GM20000 (cell line): ENCODE measurements at regions not wholly inside any gene's neighbourhood (a gene's known extent, or its start where the extent isn't known, plus 50 kb on each side); places are given as distances from the start of the nearest gene placed in this dataset.

Experiments used
- DNase-seq: peaks from one replicate; pipeline ENCODE4 v3.0.0; 2012; ENCODE audit warnings: low spot score
- TF ChIP-seq, protein P1 (sequence below): IDR thresholded peaks from 2 replicates; pipeline ENCODE4 v1.5.1; 2012; ENCODE audit warnings: mild to moderate bottlenecking, control low read depth; ENCODE audit errors: extremely low read depth, missing control alignments

GRCh38 chr4:144202081-144202480 is 61.6 kb upstream of the GYPA start:
- no peak for DNase-seq
- TF ChIP-seq, protein P1, sequence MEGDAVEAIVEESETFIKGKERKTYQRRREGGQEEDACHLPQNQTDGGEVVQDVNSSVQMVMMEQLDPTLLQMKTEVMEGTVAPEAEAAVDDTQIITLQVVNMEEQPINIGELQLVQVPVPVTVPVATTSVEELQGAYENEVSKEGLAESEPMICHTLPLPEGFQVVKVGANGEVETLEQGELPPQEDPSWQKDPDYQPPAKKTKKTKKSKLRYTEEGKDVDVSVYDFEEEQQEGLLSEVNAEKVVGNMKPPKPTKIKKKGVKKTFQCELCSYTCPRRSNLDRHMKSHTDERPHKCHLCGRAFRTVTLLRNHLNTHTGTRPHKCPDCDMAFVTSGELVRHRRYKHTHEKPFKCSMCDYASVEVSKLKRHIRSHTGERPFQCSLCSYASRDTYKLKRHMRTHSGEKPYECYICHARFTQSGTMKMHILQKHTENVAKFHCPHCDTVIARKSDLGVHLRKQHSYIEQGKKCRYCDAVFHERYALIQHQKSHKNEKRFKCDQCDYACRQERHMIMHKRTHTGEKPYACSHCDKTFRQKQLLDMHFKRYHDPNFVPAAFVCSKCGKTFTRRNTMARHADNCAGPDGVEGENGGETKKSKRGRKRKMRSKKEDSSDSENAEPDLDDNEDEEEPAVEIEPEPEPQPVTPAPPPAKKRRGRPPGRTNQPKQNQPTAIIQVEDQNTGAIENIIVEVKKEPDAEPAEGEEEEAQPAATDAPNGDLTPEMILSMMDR = no peak

DNA sequence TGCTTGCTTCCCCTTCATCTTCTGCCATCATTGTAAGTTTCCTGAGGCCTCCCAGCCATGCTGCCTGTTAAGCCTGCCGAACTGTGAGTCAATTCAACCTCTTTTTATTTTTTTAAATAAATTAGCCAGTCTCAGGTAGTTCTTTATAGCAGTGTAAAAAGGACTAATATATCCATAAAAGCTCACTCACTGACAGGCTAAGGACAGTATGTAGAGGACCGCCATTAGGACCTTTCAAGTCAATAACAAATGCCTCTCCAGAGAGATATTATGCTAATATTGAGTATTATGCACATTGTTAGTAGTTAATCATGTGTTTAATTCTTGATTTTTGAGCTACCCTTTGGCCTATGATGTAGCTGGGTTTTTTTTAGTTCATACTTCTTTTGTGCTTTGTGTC is 62.6 kb upstream of the GYPA start:
- no peak for DNase-seq
- TF ChIP-seq, protein P1 = no peak

DNA sequence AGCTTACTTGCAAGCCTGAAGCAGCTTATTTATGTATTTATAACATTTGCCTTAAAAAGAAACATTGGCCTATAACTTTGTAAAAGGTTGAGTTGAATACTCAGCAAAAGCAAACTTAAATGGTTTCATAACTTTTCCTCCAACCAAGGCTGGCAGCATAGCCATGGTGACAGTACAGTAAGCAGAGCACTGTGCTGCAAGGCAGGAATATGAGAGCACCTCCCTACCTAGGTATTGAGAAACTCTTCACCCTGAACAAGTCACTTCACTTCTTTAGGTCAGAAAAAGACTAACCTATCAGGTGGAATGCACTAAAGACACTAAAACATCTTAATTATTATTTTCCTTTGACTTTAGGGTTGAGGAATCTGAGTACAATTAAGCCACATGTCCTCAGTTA is 63.9 kb upstream of the GYPA start:
- TF ChIP-seq, protein P1 = no peak
- DNase-seq = no peak

DNA sequence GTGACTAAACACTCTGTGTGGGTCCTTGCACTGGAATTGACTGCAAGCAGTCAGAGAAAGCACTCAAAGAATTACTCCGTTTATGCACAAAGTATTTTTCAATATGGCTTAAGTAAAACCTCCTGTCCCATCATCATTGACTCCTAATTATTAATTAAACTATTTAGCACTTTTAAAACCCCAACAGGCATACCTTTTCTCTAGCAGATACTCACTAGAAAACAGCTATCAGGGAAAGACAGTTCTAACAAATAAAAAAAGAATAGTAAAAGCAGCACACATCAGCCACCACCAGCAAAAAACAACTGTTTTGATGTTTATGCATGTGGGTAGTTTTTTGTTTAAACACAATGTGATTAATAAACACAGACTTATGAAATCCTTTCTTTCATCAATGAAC is 66.2 kb upstream of the GYPA start:
- TF ChIP-seq, protein P1 = no peak
- no peak for DNase-seq

DNA sequence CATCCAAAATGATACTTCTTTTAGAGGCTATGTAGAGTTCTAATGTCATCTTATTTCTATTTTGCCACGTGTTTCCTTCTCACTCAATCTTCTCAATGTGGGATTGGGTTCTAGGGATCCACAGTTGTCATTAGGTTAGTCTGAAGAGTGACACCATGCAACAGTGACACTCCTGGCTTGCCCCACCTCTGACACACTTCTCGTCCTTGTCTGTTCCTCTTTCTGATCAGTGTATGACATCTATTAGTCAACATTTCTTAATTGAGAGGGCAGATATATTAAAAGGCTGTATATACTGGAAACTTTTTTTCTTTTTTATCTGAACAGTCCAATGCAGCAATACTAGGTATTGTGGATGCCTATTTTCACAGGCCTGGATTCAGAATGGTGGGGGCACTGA is 67.6 kb upstream of the GYPA start:
- DNase-seq = no peak

GRCh38 chr4:144209491-144209890 is 69.0 kb upstream of the GYPA start:
- DNase-seq = no peak
- TF ChIP-seq, protein P1 = no peak

More for the DNA sequence above, 67.6 kb upstream of the GYPA start:
- TF ChIP-seq, protein P1 = no peak

GRCh38 chr4:144213371-144213770 is 72.9 kb upstream of the GYPA start:
- no peak for DNase-seq
- TF ChIP-seq, protein P1 = no peak
